ENCODE measurements at regions not wholly inside any gene's neighbourhood (a gene's known extent, or its start where the extent isn't known, plus 50 kb on each side); places are given as distances from the start of the nearest gene placed in this dataset.
A peak's percentile ranks its signal among the peaks of the same experiment; 100 is the strongest.

DNA sequence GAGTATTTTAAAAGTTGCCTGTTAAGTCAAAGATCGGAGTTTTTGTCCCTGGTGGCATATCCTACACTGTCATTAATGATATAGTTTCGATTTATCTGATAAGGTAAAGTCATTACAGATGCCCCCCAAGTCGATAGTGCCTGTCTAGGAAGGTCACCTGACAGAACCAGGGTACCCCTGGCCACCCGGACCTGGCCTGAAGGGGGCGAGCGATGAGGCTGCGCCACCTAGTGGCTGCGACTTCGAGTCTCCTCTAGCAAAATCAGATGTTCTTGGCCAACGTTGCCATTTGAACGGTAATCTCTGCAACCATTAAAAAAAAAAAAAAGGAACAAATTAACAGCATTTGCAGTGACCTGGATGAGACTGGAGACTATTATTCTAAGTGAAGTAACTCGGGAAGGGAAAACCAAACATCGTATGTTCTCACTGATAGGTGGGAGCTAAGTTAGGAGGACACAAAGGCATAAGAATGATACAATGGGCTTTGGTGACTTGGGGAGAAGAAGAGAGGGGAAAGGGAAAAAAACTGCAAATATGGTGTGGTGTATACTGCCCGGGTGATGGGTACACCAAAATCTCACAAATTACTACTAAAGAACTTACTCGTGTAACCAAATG, 565.1 kb downstream of the LIG4 start:
- TF ChIP-seq, protein P1, sequence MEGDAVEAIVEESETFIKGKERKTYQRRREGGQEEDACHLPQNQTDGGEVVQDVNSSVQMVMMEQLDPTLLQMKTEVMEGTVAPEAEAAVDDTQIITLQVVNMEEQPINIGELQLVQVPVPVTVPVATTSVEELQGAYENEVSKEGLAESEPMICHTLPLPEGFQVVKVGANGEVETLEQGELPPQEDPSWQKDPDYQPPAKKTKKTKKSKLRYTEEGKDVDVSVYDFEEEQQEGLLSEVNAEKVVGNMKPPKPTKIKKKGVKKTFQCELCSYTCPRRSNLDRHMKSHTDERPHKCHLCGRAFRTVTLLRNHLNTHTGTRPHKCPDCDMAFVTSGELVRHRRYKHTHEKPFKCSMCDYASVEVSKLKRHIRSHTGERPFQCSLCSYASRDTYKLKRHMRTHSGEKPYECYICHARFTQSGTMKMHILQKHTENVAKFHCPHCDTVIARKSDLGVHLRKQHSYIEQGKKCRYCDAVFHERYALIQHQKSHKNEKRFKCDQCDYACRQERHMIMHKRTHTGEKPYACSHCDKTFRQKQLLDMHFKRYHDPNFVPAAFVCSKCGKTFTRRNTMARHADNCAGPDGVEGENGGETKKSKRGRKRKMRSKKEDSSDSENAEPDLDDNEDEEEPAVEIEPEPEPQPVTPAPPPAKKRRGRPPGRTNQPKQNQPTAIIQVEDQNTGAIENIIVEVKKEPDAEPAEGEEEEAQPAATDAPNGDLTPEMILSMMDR (IDR thresholded peaks at IDR 0.05): peak; percentile 17 to 69 (median 55)
- TF ChIP-seq POLR2A (IDR thresholded peaks at IDR 0.05): no peak

Measured in thyroid gland (tissue), 4 donors.